Non-pigmented ciliary epithelial cell (primary cell): ENCODE measurements at regions not wholly inside any gene's neighbourhood (a gene's known extent, or its start where the extent isn't known, plus 50 kb on each side); places are given as distances from the start of the nearest gene placed in this dataset.
A peak's percentile ranks its signal among the peaks of the same experiment; 100 is the strongest.

Source experiments
- DNase-seq: peaks from one replicate; pipeline ENCODE4 v3.0.0-alpha.2; 2010; ENCODE audit warnings: low read depth

DNA sequence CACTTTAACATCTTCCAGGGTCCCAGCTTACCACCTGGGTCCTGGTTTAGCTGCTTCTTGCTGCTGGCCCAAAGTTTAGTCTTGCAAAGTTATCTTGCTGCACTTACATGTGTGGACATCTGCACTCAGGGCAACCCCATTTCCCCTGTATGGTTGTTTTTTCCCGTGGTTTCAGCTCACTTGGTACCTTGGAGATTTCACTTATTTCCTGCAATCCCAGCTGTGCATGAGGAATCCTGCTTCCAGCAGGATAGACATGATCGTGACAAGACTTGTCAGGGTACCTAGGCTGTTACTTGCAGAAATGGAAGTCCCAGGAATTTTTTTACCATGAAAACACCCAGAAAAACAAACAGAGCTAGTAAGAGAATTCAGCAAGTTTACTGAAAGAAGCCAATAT lies 95.9 kb upstream of the LEP start:
- no peak for DNase-seq

DNA sequence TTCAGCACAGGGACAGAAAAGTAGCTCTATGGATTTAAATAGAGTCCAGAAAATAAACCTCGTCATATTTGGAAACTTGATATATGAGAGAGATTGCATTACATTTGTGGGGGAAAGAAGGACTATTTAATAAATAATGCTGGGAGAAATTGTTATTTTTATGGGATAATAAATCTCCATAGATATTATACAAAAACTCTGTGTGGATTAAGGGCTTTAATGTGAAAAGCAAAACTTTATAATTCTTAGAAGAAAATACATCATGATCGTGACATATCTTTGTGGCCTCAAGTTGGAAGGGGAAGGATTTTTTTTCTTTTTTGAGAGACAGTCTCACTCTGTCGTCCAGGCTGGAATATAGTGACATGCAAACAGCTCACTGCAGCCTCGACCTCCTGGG lies 95.0 kb upstream of the LEP start:
- no peak for DNase-seq

DNA sequence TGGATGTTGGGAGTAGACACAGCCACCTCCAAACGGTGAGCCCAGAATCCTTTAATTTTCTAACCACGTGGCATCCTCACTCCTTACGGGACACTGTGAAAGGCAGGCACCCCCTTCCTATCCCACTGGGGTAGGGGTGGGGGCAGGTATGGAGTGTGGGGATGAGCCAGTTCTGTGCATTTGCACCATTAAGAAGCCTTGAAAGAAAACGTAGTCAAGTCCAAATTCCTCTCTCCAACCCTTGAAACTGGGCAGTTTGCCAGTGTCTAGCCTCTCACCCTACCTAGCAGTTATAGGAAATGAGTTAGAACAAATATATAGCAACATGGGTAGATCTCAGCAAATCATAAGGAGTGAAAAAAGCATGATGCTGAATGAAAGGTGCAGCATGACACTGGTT lies 92.4 kb upstream of the LEP start:
- DNase-seq = no peak

DNA sequence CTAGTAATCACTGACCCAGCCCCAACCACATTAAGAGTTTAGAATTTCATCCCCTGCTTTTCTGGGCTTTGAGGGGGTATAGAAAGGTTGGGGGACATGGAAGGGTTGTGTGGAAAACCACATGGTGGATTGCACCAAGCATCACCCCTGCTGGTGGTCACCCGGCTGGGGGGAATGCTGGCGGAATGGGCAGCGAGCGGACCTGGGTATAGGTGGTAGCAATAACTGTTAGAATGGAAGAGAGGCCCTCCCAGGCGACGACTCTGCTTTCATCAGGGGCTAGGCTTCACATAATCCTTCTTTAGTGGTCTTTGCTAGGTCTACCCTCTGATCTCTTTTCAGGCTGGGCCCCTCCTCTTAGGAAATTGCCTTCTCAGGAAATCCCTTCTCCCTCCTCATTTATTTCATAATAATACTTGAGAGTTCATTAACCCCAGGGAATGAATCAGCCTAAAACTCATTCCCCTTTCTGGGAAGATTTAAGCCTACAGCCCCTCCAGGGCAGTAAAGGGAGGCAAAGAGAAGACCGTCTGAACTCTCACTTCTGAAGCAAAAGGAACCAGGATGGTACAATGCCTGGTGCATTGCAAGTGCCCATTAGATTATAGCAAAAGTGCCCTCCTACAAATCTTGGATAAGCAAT lies 90.7 kb upstream of the LEP start:
- no peak for DNase-seq

DNA sequence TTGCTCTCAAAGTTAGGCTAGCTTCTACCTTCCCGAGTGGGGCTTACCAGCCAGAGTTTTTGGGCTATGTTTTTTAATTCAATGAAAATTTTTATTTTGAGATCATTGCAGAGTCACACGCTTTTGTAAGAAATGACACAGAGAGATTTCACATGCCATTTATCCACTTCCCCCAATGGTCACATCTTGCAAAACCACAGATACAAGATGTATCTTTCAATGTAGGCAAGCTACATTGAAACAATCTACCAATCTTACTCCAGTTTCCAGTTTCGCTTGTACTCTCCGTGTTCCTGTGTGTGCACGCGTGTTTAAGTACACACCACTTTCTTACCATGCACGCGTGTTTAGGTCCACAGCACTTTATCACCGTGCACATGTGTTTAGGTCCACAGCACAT lies 89.4 kb upstream of the LEP start:
- no peak for DNase-seq

DNA sequence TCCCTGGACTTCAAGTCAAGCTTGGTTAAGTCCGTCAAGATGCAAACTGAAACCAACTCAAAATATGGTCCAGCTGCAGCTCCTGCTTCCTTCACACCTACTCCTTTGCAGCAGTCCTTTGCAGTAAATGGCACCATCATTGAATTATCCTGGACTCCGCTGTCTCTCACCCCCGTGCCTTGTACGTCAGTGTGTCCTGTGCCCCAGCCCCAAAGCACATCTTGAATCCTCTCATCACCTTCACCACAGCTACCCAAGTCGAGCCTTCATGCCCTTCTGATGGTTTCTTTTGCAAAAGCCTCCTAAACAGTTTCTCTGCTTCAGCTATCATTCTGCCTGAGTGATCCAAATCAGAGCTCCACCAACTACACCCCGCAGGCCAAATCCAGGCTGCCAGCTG lies 88.4 kb upstream of the LEP start:
- DNase-seq = no peak

DNA sequence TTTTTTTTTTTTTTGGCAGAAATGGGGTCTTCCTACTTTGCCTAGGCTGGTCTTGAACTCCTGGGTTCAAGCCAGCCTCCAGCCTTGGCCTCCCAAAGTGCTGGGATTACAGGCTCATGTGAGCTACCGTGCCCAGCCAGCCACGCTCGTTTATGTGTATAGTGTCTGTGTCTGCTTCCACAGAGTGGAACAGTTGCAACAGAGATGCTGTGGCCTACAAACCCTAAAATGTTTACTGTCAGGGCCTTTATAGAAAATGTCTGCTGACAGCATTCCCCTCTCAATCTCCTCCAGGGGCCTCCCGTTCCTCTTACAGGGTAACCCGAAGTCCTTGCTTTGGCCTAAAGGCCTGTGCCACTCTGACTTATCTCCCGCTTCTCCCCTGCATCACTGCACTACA lies 87.6 kb upstream of the LEP start:
- DNase-seq = no peak

DNA sequence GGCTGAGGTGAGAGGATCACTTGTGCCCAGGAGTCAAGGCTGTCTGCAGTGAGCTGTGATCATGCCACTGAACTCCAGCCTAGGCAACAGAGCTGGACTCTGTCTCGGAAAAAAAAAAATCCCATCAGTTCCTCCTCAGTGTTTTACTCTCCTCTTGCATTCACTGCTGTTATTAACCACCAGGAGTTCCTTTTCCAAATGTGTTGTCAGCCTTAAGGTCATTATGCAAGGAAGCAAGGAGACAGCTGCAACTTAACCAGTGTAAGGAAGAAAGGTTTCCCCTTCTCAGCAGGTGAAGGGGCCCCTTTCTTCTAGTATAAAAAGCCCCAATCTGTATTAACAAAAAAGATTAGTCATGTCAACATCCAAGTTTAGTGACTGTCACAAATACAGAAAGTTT lies 86.6 kb upstream of the LEP start:
- no peak for DNase-seq

DNA sequence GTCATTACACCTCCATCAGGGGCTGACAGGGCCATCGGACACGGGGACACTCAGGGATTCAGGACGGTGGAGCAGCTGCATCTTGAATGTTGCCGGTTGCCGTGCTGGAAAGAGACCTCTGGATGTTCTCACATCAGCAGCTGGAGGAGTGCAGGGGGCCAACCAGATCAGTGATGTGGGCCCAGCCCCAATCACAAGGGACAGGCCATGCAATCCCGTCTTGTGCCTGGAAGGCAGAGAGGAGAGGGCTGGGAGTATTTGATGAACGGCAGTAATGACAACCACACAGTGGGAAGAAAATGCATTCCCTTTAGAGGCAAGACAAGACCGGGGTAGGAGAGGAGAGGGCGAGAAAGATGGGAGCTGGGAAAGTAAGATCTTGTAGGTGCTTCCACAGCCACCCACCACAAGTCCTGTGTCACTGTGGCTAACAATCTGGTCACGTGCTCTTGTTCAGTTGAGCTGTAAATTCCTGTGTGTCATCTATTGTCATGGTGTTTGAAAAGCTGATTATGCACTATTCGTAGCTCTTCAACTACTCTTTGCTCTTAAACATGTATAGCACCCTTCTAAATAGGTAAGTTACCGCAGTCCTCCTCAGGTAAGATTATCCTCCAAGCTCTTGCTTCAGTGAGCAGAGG lies 85.9 kb upstream of the LEP start:
- no peak for DNase-seq

DNA sequence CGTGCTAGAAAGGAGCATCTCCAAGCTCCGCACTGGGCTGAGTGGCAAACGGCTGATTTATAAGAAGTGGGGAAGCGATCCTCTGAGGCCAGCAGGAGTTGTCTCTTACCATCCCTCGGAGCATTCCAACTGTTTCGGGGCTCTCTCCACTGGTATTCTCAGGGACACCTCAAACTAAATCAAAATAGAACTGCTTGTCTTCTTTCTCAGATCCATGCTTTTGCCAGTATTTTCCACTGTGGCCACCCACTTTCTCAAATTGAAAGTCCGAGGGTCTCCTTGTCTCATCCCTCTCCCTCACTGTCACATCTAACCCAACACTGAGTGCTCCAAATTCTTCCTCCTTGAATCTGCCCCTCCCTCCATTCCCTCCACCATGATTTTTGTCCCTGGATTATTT lies 83.2 kb upstream of the LEP start:
- DNase-seq = no peak

DNA sequence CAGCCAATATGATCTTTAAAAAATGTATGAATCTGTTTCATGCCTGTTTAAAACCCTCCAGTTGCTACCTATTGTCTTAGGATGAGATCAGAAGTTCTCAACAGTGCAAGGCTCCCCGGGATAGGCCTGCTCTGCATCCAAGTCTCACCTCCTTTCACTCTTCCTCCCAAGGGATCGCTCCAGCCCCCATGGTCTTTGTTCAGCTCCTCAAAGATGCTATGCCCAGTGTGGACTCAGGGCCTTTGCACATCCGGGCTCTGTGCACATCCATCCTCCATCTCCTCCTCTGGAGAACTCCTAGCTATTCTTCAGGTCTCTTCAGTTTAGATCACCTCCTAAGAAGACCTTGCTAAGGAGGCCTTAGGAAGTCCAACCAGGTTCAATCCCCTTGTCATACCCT lies 82.7 kb upstream of the LEP start:
- no peak for DNase-seq

DNA sequence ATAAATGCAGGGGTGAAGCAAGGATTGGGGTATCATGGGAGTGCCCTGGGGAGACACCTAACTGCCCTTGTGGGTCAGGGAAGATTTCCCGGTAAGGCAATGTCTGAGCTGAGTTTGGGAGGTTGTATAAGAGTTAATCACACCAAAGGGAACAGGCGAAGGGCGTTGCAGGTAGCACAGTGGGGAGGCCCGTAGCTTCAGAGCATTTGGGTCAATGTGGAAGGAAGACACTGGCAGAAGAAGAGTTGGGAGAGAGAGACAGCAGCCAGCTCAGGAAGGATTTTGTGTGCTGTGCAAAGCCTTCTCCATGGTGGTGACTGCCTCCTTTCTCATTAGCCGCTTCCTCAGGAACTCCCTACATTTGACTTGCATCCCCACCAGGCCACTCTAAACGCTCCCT lies 80.8 kb upstream of the LEP start:
- no peak for DNase-seq

DNA sequence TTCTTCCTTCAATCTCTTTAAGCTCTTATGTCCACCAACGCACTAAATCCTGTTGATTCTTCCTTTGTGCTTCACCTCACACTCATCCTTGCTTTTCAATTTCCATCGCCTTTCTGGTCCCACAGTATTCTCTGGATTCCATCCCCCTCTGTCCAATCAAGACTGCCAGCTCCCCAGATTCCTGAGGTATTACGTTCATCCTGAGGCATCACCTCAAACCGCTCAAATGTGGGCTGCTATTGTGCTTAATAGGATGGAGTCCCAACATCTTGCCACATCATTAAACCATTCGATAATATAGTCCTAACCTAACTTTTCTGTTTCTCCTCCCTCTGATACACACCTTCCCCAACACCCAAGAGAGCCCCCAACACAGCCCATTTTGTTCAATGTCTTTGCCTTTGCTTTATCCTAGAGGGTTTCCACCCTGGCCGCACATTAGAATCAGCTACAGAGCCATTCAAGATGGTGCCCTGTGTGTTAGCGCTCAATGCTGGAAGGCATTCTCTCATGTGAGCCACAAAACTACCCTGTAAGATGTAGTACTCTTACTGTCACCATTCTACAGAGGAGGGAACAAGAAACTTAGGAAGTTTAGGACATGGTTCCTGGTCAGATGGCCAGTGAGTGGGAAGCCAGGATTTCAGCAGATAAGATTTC lies 79.5 kb upstream of the LEP start:
- DNase-seq = no peak

DNA sequence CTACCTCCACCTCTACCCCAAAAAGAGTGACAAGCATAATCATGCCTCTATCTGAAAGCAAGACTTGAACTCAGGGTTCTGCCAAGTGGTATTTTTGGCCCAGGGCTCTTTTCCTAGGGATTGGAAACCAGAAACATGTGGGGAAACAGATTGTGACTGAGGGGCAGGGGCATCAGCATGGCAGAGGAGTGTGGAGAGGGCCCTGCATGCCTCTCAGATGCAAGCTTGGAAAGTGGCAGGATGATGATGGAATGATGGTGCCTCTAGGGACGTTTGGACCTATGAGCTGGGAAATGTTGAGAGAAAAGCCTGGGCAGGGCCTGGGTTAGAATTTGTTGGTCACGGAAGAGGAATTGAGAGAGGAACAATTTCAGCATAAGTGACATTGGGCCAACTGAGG lies 78.4 kb upstream of the LEP start:
- no peak for DNase-seq

DNA sequence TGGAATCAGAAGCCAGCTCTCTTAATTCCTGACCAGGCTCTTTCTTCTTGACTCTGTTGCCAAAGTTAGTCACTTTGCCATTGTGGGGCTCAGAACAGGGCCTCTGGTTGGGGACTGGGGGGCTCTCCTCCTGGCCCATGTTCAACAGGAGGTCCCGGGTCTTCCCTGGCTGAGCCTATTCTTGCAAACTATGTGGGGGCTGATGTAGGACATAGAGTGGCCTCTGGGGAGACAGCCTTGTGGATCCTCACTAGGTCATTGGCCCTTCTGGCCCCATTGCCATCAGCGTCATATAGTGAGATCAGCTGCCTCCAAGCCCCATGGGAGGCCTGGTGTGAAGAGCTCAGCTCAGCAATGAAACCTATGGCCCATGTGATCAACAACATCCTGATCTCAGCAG lies 77.6 kb upstream of the LEP start:
- no peak for DNase-seq

DNA sequence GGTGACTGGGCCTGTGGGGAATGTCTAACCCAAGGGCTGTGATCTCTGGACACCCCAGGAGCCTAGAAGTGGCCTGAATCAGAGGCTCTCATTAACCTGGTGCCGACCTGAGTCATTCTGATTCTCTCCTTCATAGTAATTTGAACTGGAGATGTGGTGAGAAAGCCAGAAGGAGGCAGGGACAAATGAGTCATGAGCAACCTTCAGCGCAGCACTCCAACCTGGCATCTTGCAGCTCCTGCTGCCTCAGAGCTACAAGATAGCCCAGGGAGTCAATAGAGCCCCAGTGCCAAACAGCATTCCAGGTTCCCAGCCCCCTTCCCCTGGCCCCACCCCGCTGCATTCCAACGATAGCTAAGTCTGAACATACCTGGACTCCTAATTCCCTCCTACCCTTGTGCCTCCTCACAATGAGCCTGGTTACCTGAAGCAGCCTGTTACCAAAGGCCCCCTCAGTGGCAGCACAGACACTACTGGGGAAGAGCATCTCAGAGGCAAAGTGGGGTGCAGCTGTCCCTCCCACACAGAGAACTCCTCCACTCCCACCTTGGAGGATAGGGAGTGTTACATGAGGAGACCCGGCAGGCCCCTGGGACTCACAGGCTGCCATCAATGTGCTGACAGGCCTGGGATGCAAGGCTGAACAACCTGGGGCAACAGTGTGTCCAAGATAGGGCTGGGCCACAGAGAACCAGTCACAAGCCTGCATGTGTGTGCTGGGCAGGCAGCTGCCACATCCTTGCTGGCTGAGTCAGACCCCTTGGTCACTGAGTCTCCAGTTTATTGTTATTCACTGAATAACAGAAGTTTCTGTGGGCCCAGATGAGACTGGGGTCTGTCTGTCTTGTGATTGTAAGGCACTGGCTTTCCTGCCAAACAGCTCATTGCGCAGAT lies 76.8 kb upstream of the LEP start:
- peak; percentile 52 for DNase-seq

DNA sequence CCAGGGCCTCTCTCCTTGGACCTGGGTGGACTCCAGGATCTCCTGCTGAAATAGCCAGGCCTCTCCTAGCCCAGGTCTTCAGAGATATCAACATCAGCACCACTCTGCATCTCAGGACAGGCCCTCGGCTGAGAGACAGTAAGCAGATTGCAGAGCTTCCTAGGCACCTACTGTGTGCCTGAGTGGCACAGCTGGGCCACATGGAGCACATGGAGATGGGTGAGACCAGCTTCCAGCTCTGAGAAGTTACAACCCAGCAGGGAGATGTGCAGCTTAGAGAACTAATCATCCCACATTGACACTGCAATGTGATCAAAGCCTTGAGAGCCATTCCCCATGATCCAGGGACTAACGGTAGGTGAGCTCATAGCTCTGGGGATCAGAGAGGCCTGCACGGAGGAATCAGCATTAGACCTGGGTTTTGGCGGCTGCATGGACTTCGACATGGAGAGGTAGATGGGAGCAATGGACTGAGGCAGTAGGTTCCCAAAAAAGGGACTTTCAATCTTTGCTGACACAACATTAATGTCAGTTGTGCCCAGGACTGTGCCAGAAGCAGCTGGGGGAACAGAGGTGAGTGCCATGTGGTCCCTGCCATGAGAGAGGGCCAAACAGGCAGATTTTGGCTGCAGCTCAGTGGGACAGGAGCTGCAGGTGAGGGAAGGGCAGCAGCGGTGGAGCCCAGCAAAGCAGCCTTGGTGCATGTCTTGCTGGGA lies 76.0 kb upstream of the LEP start:
- DNase-seq = no peak

DNA sequence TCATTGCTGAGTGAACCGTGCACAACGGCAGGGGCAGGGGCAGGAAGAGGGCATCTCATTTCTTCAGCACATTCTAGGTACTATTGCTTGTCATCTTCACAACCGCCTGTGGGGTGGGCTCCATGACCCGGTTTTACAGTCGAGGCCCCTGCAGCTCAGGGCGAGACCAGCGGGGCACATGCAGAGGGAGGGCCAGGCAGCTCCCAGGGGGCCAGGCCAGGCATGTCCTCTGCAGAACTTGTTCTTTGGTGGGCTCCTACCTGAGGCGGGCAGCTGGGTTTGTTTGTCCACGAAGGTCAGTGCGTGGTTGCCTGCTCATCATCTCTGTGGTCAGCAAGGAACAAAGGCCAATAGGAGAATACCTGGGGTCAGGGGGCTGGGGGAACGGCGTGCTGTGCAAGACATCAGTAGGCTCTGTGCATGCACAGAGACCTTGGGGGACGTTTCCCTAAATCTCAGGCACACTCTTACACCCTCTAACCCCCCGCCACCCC lies 75.1 kb upstream of the LEP start:
- DNase-seq = no peak

DNA sequence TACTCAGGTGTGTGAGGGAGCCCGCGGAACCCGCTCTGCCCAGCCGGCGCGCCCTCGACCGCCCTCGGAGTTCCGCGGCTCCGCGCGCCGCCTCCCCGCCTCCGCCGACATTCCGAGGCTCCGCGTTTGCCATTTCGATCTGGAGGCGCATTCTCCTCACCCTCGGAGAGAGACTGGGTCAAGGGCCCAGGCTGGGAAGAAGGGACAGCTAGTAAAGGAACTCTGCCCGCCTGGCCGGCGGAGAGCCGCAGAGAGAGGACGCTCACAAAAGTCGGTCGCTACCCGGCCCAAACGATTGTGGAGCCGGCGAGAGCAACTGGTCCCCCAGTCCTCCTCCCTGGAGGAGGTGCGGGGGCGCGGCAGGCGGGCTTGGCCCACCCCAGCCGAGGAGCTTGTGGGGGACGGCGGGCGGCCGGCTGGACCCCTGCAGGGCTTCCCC lies 74.5 kb upstream of the LEP start:
- no peak for DNase-seq

DNA sequence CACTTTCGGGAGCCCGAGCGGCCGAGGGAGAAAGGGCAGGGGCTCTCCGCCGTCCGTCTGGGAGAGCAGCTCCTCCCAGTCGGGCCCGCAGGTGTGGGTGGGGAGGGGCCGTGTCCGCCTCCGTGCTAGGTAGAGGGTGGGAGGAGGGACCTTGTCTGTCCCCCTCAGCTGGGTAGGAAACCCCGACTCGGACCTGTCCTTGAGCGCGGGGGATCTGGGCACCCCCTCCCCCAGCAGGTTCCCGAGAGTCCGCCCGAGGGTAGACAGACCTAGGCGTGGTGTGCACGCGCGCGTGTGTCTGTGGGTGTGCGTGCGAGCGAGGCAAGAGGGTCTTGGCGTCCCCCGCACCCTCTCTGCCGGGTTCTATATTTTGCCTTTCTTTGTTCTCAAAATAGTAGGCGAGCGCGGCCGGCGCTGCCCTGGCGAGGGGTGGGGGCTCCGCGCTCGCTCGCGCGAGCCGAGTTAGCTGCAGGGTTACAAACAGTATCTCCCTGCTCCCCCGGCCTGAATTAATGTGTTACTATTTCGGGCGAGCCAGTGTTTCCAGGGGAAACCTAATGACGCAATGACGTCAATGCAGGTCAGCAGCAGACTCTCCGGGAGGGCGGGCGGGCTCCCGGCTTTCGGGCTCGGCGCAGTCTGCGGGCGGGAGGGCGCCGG lies 73.9 kb upstream of the LEP start:
- peak; percentile 28 for DNase-seq
